Tibial nerve (tissue), 4 donors: ENCODE measurements at regions not wholly inside any gene's neighbourhood (a gene's known extent, or its start where the extent isn't known, plus 50 kb on each side); places are given as distances from the start of the nearest gene placed in this dataset.

Source experiments
- DNase-seq, 2 donors: peaks; one replicate each; pipeline ENCODE4 v3.0.0-alpha.2; 2019; ENCODE audit warnings: low spot score in 2 of 2
- H3K27ac ChIP-seq, 4 donors: fragments of 200-600 bp; sonication (generic) in 3 of 4; one replicate each; pipeline ENCODE4 v1.5.1; 2017 to 2019; ENCODE audit warnings: mild to moderate bottlenecking in 1 of 4
- H3K27me3 ChIP-seq, 2 donors: fragments of 200-600 bp; sonication (generic) in 1 of 2; one replicate each; pipeline versions ENCODE4 v1.5.1 to v1.6.0; 2017 to 2019
- H3K36me3 ChIP-seq, 3 donors: fragments of 200-600 bp; sonication (generic); one replicate each; pipeline ENCODE4 v1.5.1; 2018 to 2019
- H3K4me1 ChIP-seq, 4 donors: fragments of 200-600 bp; sonication (generic) in 3 of 4; one replicate each; pipeline ENCODE4 v1.5.1; 2017 to 2019
- H3K4me3 ChIP-seq, 4 donors: fragments of 200-600 bp; sonication (generic) in 3 of 4; one replicate each; pipeline ENCODE4 v1.5.1; 2017 to 2019; ENCODE audit warnings: mild to moderate bottlenecking in 1 of 4, moderate library complexity in 1 of 4
- H3K9me3 ChIP-seq, 4 donors: fragments of 200-600 bp; sonication (generic) in 3 of 4; one replicate each; pipeline ENCODE4 v1.5.1; 2017 to 2019
- EP300 ChIP-seq, 2 donors: sonication (generic); formaldehyde crosslinking; IDR thresholded peaks; one replicate each; pipeline ENCODE4 v1.6.1; 2017; ENCODE audit warnings: antibody characterized with exemption in 2 of 2, mild to moderate bottlenecking in 1 of 2
- POLR2A ChIP-seq, 2 donors: fragments of 450-650 bp; IDR thresholded peaks; one replicate each; pipeline ENCODE4 v1.6.1; 2017; ENCODE audit warnings: antibody characterized with exemption in 2 of 2, mild to moderate bottlenecking in 2 of 2, moderate library complexity in 2 of 2
- WGBS, 2 donors: methylation state at CpG; one replicate each; pipeline ENCODE4 v1.1.5; 2018; 5-methylcytosine and 5-hydroxymethylcytosine counted together
- TF ChIP-seq, protein P1 (sequence below), 5 experiments: fragments of 200-600 bp in 3 of 5; fragments of 450-650 bp in 2 of 5; sonication (generic) in 3 of 5; IDR thresholded peaks; one replicate each; pipeline ENCODE4 v1.5.1; 2016 to 2019; ENCODE audit warnings: antibody characterized with exemption in 5 of 5, mild to moderate bottlenecking in 3 of 5, moderate library complexity in 2 of 5

DNA sequence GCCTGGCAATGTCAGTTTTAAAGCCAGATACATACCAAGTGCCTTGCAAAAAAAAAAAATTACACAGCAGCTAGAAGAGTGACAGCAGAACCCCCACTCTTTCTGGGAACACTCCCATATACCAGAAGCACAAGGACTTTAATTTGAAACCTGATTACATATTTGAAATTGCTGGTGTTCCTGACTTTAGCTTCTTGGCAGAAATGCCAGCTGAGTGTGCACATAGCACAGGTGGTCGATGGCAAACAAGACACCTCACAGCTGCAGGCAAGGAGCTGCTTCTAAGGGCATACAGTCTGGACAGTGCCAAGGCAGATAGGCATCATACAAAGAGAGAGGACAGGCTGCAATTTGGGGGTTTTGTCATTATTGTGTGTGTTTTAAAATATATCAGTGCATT is 150.7 kb upstream of the SGK1 start:
- Histone ChIP-seq H3K9me3 (no peaks in the 10 kb centered on the region), H3K36me3 (no peaks in the 10 kb centered on the region), H3K27me3 (no peaks in the 10 kb centered on the region), H3K4me1 (peaks cover 0 to 3% (median 0%) of the 10 kb centered on the region in 4 donors), H3K27ac (no peak overlapping the region), H3K4me3 (no peak overlapping the region)
- 65 to 72% methylated on average over 1 of the region's 1 CpG for WGBS, 2 donors
- TF ChIP-seq EP300 (IDR thresholded peaks at IDR 0.05) (no peak), POLR2A (IDR thresholded peaks at IDR 0.05) (no peak)
- TF ChIP-seq, protein P1, sequence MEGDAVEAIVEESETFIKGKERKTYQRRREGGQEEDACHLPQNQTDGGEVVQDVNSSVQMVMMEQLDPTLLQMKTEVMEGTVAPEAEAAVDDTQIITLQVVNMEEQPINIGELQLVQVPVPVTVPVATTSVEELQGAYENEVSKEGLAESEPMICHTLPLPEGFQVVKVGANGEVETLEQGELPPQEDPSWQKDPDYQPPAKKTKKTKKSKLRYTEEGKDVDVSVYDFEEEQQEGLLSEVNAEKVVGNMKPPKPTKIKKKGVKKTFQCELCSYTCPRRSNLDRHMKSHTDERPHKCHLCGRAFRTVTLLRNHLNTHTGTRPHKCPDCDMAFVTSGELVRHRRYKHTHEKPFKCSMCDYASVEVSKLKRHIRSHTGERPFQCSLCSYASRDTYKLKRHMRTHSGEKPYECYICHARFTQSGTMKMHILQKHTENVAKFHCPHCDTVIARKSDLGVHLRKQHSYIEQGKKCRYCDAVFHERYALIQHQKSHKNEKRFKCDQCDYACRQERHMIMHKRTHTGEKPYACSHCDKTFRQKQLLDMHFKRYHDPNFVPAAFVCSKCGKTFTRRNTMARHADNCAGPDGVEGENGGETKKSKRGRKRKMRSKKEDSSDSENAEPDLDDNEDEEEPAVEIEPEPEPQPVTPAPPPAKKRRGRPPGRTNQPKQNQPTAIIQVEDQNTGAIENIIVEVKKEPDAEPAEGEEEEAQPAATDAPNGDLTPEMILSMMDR (IDR thresholded peaks at IDR 0.05), result no peak
- DNase-seq, result no peak

DNA sequence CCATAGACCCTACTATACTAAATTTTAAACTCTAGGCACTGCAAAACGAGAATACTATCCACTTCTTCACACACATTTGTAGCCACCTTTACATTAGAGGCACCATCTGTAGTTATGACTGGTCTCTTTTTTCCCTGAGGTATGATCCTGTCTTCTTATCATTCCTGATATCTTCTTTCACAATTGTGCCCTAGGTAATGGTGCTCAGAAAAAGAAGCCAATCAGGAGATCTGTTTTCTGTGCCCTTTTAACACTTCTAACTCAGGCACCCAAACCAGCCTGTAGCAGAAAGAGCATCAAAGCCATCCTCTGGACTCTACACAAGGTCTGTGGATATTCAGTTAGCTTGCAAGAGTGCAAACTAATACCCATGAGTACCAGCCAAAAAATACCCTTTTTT is 149.7 kb upstream of the SGK1 start:
- 82 to 87% methylated on average over 1 of the region's 1 CpG for WGBS, 2 donors
- Histone ChIP-seq H3K4me1 (peaks cover 0 to 3% (median 0%) of the 10 kb centered on the region in 4 donors), H3K4me3 (no peak overlapping the region), H3K27me3 (no peaks in the 10 kb centered on the region), H3K9me3 (no peaks in the 10 kb centered on the region), H3K36me3 (no peaks in the 10 kb centered on the region), H3K27ac (no peak overlapping the region)
- no peak for DNase-seq
- TF ChIP-seq EP300 (IDR thresholded peaks at IDR 0.05), result no peak
- TF ChIP-seq, protein P1 (IDR thresholded peaks at IDR 0.05), result no peak
- no peak for TF ChIP-seq POLR2A (IDR thresholded peaks at IDR 0.05)

DNA sequence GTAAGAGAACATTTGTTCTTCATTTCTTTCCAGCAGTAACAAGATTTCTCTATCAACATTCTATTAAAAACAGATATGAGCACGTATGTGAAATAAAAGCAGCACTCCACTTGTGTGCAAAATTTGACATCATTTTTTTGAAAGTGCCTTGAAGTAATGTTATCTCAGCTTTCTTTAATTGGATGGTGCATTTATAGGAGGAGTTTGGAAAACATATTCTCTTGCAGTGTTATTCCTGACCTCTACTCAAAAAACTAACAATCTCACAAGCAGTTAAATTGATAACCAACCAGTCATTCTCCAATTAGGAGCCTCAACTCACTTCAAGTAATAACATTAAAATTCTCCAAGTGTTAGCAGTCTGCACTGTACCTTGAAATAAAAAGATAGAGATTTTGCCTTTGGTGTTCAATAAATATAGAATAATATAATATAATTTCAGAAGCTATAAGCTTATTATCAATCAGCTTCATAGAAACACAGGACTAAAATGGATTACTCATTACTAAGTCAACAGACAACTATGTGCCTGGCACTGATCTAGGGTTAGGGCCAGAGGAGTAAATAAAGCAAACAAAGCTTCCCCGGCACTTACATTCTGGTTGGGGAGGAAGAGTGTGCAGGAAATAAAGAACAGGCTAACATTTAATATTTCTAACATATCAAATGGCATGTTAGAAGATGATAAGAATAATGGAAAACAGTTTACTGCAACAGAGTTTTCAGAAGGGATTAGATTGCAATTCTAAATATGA is 149.0 kb upstream of the SGK1 start:
- Histone ChIP-seq H3K9me3 (no peaks in the 10 kb centered on the region), H3K4me3 (no peak overlapping the region), H3K4me1 (peaks cover 0 to 3% (median 0%) of the 10 kb centered on the region in 4 donors), H3K27me3 (no peaks in the 10 kb centered on the region), H3K36me3 (no peaks in the 10 kb centered on the region), H3K27ac (no peak overlapping the region)
- 58 to 60% methylated on average over 2 of the region's 2 CpGs for WGBS, 2 donors
- DNase-seq, result no peak
- TF ChIP-seq, protein P1 (IDR thresholded peaks at IDR 0.05), result no peak
- TF ChIP-seq POLR2A (IDR thresholded peaks at IDR 0.05) (no peak), EP300 (IDR thresholded peaks at IDR 0.05) (no peak)

DNA sequence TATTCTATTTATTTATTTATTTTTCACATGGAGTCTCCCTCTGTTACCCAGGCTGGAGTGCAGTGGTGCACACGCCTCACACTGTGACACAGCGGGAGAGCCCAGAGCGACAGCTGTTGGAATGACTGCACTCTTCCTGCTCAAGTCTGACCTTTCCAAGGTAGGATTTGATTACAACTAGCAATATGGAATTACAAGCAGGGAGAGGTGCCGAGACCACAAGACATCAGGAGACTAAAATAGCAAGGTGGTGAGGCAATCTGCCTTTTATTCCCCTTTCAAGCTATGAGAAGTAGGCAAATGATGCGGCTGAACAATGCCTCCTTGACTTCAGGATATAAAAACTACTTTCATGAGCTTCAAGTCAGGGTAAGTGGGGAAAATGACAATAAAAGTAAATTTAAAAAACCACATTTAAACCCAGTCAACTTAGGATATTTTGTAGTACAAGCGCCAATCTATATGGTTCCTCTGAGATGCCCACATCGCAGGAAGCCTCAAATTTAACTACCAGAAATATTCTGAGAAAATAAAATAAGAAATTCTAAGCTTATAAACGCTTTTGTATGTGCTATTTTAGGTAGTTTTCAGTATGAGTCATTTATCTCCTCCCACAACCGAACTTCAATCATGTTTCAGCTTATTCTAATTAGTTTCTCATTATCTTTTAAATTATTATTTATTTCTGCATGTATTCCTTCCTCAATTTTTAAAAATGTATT is 146.9 kb upstream of the SGK1 start:
- 71 to 81% methylated on average over 9 of the region's 9 CpGs for WGBS, 2 donors
- Histone ChIP-seq H3K9me3 (no peaks in the 10 kb centered on the region), H3K4me1 (peaks cover 0 to 3% (median 0%) of the 10 kb centered on the region in 4 donors), H3K27me3 (no peaks in the 10 kb centered on the region), H3K36me3 (no peaks in the 10 kb centered on the region), H3K27ac (no peak overlapping the region), H3K4me3 (no peak overlapping the region)
- no peak for DNase-seq
- no peak for TF ChIP-seq POLR2A (IDR thresholded peaks at IDR 0.05)
- TF ChIP-seq, protein P1 (IDR thresholded peaks at IDR 0.05), result no peak
- no peak for TF ChIP-seq EP300 (IDR thresholded peaks at IDR 0.05)
